Fibroblast of the aortic adventitia (primary cell): ENCODE measurements at regions not wholly inside any gene's neighbourhood (a gene's known extent, or its start where the extent isn't known, plus 50 kb on each side); places are given as distances from the start of the nearest gene placed in this dataset.

Experiments used
- DNase-seq: peaks from one replicate; pipeline ENCODE4 v3.0.0-alpha.2; 2010; ENCODE audit warnings: low read depth
- H3K4me3 ChIP-seq: 2 replicates; pipeline ENCODE4 v1.5.1; 2011; ENCODE audit warnings: low read depth, mild to moderate bottlenecking, control low read depth, low read length, moderate library complexity
- CTCF ChIP-seq: IDR thresholded peaks from 2 replicates; pipeline ENCODE4 v1.5.1; 2011; ENCODE audit warnings: mild to moderate bottlenecking, low read length, control low read depth, inconsistent platforms; ENCODE audit not compliant: insufficient read depth

GRCh38 chr7:15751191-15751701 lies 64.8 kb upstream of the MEOX2 start:
- DNase-seq, result peak; percentile 72
- H3K4me3 ChIP-seq, result no peak overlapping the region
- TF ChIP-seq CTCF, result no peak

- DNase-seq, result no peak
- no peak for TF ChIP-seq CTCF
- no peak overlapping the region for H3K4me3 ChIP-seq
Measured at GRCh38 chr7:15750727-15751126, 64.2 kb upstream of the MEOX2 start.

- DNase-seq, result no peak
- TF ChIP-seq CTCF, result no peak
- no peak overlapping the region for H3K4me3 ChIP-seq
Measured at GRCh38 chr7:15749631-15750030, 63.1 kb upstream of the MEOX2 start.

GRCh38 chr7:15747712-15748111 lies 61.2 kb upstream of the MEOX2 start:
- H3K4me3 ChIP-seq, result no peak overlapping the region
- TF ChIP-seq CTCF, result no peak
- DNase-seq, result no peak

GRCh38 chr7:15747301-15747700 lies 60.8 kb upstream of the MEOX2 start:
- no peak for TF ChIP-seq CTCF
- no peak overlapping the region for H3K4me3 ChIP-seq
- peak; percentile 75 for DNase-seq

- H3K4me3 ChIP-seq, result no peak overlapping the region
- TF ChIP-seq CTCF, result no peak
- DNase-seq, result no peak
Measured at GRCh38 chr7:15743926-15744480, 57.5 kb upstream of the MEOX2 start.

- DNase-seq, result peak; percentile 32
- TF ChIP-seq CTCF, result no peak
Measured at GRCh38 chr7:15737601-15738000, 51.1 kb upstream of the MEOX2 start.

More at GRCh38 chr7:15737601-15738000, 51.1 kb upstream of the MEOX2 start:
- H3K4me3 ChIP-seq, result no peak overlapping the region
